ENCODE measurements at regions not wholly inside any gene's neighbourhood (a gene's known extent, or its start where the extent isn't known, plus 50 kb on each side); places are given as distances from the start of the nearest gene placed in this dataset.

GRCh38 chr6:9398767-9399373, 963.5 kb upstream of the SLC35B3 start:
- TF ChIP-seq CTCF (IDR thresholded peaks at IDR 0.05) = no peak
- TF ChIP-seq POLR2A (IDR thresholded peaks at IDR 0.05) = no peak
